ENCODE measurements at regions not wholly inside any gene's neighbourhood (a gene's known extent, or its start where the extent isn't known, plus 50 kb on each side); places are given as distances from the start of the nearest gene placed in this dataset.

DNA sequence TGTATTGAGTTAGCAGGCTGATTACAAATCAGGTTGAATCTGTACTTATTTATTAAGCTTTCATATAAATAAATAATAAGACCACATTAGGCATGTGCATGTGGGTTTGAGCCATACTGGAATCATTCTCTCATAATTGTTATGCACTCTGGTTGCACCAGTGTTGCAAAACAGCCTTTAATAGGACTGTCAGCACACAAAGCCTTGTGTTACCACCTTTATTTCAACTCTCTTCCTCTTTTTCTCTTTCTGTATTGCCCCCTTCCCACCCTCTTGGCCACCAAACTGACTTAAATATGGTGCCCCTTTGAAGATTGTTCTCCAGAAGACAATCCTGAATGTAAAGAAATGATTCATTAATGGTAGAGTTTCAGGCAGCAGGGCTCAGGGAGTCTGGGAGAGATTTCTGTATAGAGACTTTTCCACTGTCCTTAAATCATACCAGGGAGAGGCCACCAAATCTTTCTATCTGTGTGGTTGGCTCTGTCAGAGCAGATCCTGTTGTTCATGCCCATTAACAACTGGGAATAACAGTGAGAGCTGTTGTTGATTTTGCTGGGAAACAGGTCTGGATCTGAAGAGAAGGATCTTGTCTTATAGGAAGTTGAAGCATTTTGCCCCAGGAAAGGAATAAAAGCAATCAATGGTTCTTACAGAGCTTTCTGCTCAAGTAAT is 131.6 kb upstream of the SOX4 start:
- no peak for TF ChIP-seq POLR2A (IDR thresholded peaks at IDR 0.05; ENCODE audit: low read depth, low read length)
- DNase-seq (ENCODE audit: insufficient read length, low spot score) (no peak), FAIRE-seq (no peak)

- no peak for DNase-seq (ENCODE audit: insufficient read length, low spot score)
- no peak for FAIRE-seq
- no peak for TF ChIP-seq POLR2A (IDR thresholded peaks at IDR 0.05; ENCODE audit: low read depth, low read length)
Measured at GRCh38 chr6:21462519-21462852, 131.1 kb upstream of the SOX4 start.

GRCh38 chr6:21467091-21467490 is 126.5 kb upstream of the SOX4 start:
- FAIRE-seq (no peak), DNase-seq (ENCODE audit: insufficient read length, low spot score) (no peak)
- no peak for TF ChIP-seq POLR2A (IDR thresholded peaks at IDR 0.05; ENCODE audit: low read depth, low read length)

- FAIRE-seq (no peak), DNase-seq (ENCODE audit: insufficient read length, low spot score) (no peak)
- TF ChIP-seq POLR2A (IDR thresholded peaks at IDR 0.05; ENCODE audit: low read depth, low read length), result no peak
Measured at GRCh38 chr6:21468461-21468860, 125.1 kb upstream of the SOX4 start.

DNA sequence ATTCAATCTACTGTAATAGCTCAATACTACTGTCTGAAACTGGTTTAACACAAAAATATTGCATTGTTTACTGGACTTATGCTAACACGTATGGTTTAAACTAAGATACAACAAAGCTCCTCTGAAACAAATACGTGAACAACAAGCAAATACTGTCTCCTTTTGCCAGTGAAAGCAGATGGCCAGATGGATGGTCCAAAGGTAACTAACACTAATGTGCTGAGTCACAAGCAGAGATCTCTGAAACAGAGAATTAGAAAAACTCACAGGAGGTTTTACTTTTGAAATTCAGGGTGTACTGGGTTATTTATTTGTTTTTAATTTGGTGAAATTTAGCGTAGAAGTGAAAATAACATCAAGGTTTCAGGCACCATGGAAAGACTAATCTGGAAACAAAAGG is 124.3 kb upstream of the SOX4 start:
- TF ChIP-seq POLR2A (IDR thresholded peaks at IDR 0.05; ENCODE audit: low read depth, low read length), result no peak
- DNase-seq (ENCODE audit: insufficient read length, low spot score) (no peak), FAIRE-seq (no peak)

DNA sequence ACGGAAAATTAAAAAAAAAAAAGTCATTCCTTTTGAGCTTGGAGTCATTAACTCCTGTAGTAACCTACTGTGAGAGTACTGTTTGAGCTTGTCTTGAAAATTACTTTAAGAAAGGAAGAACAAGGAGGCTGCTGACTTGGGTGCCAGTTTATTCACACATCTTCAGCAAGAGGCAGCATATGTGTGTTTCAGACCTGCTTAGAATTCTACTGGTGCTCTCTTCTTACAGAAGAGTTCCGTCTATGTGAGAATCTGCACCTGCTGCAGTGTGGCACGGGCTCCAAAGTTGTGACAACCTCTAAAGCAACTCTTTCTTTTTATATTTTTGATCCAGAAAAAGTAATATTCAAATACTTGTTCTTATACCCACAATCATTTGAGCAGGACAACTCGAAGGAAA is 117.4 kb upstream of the SOX4 start:
- no peak for TF ChIP-seq POLR2A (IDR thresholded peaks at IDR 0.05; ENCODE audit: low read depth, low read length)
- DNase-seq (ENCODE audit: insufficient read length, low spot score) (no peak), FAIRE-seq (no peak)

- DNase-seq (ENCODE audit: insufficient read length, low spot score), result no peak
- no peak for TF ChIP-seq POLR2A (IDR thresholded peaks at IDR 0.05; ENCODE audit: low read depth, low read length)
- no peak for FAIRE-seq
Measured at GRCh38 chr6:21478411-21478810, 115.1 kb upstream of the SOX4 start.

- no peak for TF ChIP-seq POLR2A (IDR thresholded peaks at IDR 0.05; ENCODE audit: low read depth, low read length)
- FAIRE-seq, result no peak
- no peak for DNase-seq (ENCODE audit: insufficient read length, low spot score)
Measured at GRCh38 chr6:21478883-21479539, 114.5 kb upstream of the SOX4 start.

GRCh38 chr6:21486115-21486514 is 107.4 kb upstream of the SOX4 start:
- no peak for FAIRE-seq
- no peak for TF ChIP-seq POLR2A (IDR thresholded peaks at IDR 0.05; ENCODE audit: low read depth, low read length)
- no peak for DNase-seq (ENCODE audit: insufficient read length, low spot score)

- DNase-seq (ENCODE audit: insufficient read length, low spot score) (no peak), FAIRE-seq (no peak)
Measured at GRCh38 chr6:21489826-21490225, 103.7 kb upstream of the SOX4 start.

GRCh38 chr6:21491955-21492354 is 101.6 kb upstream of the SOX4 start:
- no peak for FAIRE-seq
- DNase-seq (ENCODE audit: insufficient read length, low spot score), result no peak
- TF ChIP-seq POLR2A (IDR thresholded peaks at IDR 0.05; ENCODE audit: low read depth, low read length), result no peak

More at GRCh38 chr6:21489826-21490225, 103.7 kb upstream of the SOX4 start:
- TF ChIP-seq POLR2A (IDR thresholded peaks at IDR 0.05; ENCODE audit: low read depth, low read length), result no peak

DNA sequence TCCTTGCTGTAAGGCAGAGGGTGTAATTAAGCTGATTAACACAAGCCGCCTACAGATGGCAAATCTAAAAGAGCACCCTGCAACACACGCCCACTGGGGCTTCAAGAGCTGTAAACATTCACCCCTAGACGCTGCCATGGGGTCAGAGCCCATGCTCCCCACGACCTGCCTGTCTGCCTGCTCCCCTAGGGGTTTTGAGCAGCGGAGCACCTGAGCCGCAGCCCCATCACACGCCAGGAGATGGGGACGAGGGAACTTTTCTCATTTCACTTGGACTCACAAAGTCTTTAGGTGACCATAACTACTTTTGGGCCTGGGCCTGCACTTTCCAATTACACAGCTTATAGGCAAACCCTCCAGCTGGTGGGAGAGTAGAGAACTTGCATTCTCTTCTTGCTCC is 99.0 kb upstream of the SOX4 start:
- no peak for DNase-seq (ENCODE audit: insufficient read length, low spot score)
- no peak for FAIRE-seq
- TF ChIP-seq POLR2A (IDR thresholded peaks at IDR 0.05; ENCODE audit: low read depth, low read length), result no peak

GRCh38 chr6:21496196-21496595 is 97.4 kb upstream of the SOX4 start:
- FAIRE-seq (no peak), DNase-seq (ENCODE audit: insufficient read length, low spot score) (no peak)
- TF ChIP-seq POLR2A (IDR thresholded peaks at IDR 0.05; ENCODE audit: low read depth, low read length), result no peak

DNA sequence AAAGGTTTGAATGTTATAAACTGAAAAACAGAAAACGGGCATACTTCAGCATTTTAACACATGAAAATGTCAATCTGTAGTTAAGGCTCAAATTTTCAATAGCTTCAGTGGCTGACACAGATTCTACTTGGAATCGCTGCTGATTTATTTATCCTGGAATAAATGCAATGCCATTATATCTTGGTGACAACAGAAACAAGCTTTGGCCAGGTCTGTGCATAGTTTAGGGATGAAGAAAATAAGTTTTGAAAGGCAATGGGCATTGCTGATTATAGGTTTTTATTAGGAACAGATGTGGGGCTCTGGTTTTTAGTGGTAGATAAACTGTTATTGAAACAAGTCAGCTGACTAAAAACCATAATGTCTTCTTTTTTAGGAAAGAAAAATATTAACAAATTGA is 96.8 kb upstream of the SOX4 start:
- FAIRE-seq, result no peak
- no peak for TF ChIP-seq POLR2A (IDR thresholded peaks at IDR 0.05; ENCODE audit: low read depth, low read length)

GRCh38 chr6:21500314-21501020 is 93.1 kb upstream of the SOX4 start:
- no peak for DNase-seq (ENCODE audit: insufficient read length, low spot score)
- no peak for FAIRE-seq
- no peak for TF ChIP-seq POLR2A (IDR thresholded peaks at IDR 0.05; ENCODE audit: low read depth, low read length)

More for the DNA sequence above, 96.8 kb upstream of the SOX4 start:
- no peak for DNase-seq (ENCODE audit: insufficient read length, low spot score)

Measured in H54 (cell line).